ENCODE measurements at regions not wholly inside any gene's neighbourhood (a gene's known extent, or its start where the extent isn't known, plus 50 kb on each side); places are given as distances from the start of the nearest gene placed in this dataset.

GRCh38 chr4:144302704-144303536, 162.4 kb upstream of the GYPA start:
- no peak overlapping the region for H4K5ac ChIP-seq (ENCODE audit: low read depth, low read length)
- dilution Hi-C loops (cut with HindIII; ENCODE audit: low sequenced_read_pairs, unreplicated experiment): no loop called here
- no peaks in the 10 kb centered on the region for H3K4me1 ChIP-seq (ENCODE audit: control insufficient read depth, insufficient read depth, low read length)
- no peak overlapping the region for H3K4me3 ChIP-seq (ENCODE audit: insufficient read depth, low read depth, low read length)
- CTCF ChIA-PET: no interaction called here
- no peak overlapping the region for H2BK20ac ChIP-seq (ENCODE audit: low read depth, low read length)
- 15% methylated on average over 2 of the region's 7 CpGs; no CpG with 5 or more reads in 1 of the 2 experiments for WGBS, 2 experiments (ENCODE audit: extremely low coverage in 2 of 2, insufficient read length in 1 of 2)
- H2AK9ac ChIP-seq (replicated peaks; ENCODE audit: low read depth, low read length, poor library complexity): no peak overlapping the region
- H3K56ac ChIP-seq (ENCODE audit: extremely low read depth, insufficient read depth, low read length): no peak overlapping the region
- H2AFZ ChIP-seq (replicated peaks; ENCODE audit: low read length, poor library complexity): no peak overlapping the region
- H4K91ac ChIP-seq (ENCODE audit: insufficient read depth, low read depth, low read length): no peak overlapping the region
- POLR2A ChIA-PET (ENCODE audit: unreplicated experiment): no interaction called here
- H2AK5ac ChIP-seq (ENCODE audit: low read depth, low read length): no peak overlapping the region
- no peaks in the 10 kb centered on the region for H3K9me3 ChIP-seq (ENCODE audit: control insufficient read depth, insufficient read depth, low read length)
- H2BK15ac ChIP-seq (ENCODE audit: low read depth, low read length): no peak overlapping the region
- no peak overlapping the region for H3K4ac ChIP-seq (ENCODE audit: low read depth, low read length)
- no peaks in the 10 kb centered on the region for H3K27me3 ChIP-seq (ENCODE audit: control insufficient read depth, insufficient read depth, low read length)
- DNase-seq: no peak
- H3K36me3 ChIP-seq (ENCODE audit: control insufficient read depth, insufficient read depth, low read length): no peaks in the 10 kb centered on the region
- intact Hi-C loops (cut with micrococcal nuclease): no loop called here
- H2BK120ac ChIP-seq (ENCODE audit: low read depth, low read length): no peak overlapping the region
- no peaks in the 10 kb centered on the region for H3K79me1 ChIP-seq (ENCODE audit: low read depth in 1 of 2, low read length in 2 of 2)
- no peak overlapping the region for H3K14ac ChIP-seq (replicated peaks; ENCODE audit: low read depth, low read length)
- no peak for TF ChIP-seq MAFK (IDR thresholded peaks at IDR 0.05; ENCODE audit: low read depth, low read length)
- no peak for TF ChIP-seq POLR2A (IDR thresholded peaks at IDR 0.05; ENCODE audit: low read depth, low read length)
- TF ChIP-seq RAD21 (IDR thresholded peaks at IDR 0.05; ENCODE audit: low read length): no peak
- TF ChIP-seq, protein P1, sequence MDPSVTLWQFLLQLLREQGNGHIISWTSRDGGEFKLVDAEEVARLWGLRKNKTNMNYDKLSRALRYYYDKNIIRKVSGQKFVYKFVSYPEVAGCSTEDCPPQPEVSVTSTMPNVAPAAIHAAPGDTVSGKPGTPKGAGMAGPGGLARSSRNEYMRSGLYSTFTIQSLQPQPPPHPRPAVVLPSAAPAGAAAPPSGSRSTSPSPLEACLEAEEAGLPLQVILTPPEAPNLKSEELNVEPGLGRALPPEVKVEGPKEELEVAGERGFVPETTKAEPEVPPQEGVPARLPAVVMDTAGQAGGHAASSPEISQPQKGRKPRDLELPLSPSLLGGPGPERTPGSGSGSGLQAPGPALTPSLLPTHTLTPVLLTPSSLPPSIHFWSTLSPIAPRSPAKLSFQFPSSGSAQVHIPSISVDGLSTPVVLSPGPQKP (IDR thresholded peaks at IDR 0.05; ENCODE audit: borderline replicate concordance, low read depth, low read length): no peak
- TF ChIP-seq FOS (IDR thresholded peaks at IDR 0.05; ENCODE audit: low read depth, low read length): no peak
- H3K9me1 ChIP-seq (ENCODE audit: insufficient read depth, low read length): no peaks in the 10 kb centered on the region
- no peak overlapping the region for H3K9ac ChIP-seq (ENCODE audit: low read depth, low read length)
- H3K18ac ChIP-seq (ENCODE audit: low read depth, low read length): no peak overlapping the region
- no peak overlapping the region for H3K23ac ChIP-seq (ENCODE audit: low read depth, low read length)
- ATAC-seq (ENCODE audit: low read depth): no peak
- H4K8ac ChIP-seq (ENCODE audit: low read depth in 2 of 2, low read length in 2 of 2): no peak overlapping the region
- no peak overlapping the region for H3K4me2 ChIP-seq (ENCODE audit: low read depth, low read length)
- no TSS peak for BruUV-seq (replicated peaks)
- no peak overlapping the region for H3K27ac ChIP-seq (ENCODE audit: insufficient read depth, low read length)
- in situ Hi-C loops (cut with MboI; ENCODE audit: low sequenced_read_pairs): no loop called here
- H4K20me1 ChIP-seq (ENCODE audit: insufficient read depth, low read length): no peaks in the 10 kb centered on the region
- no peak overlapping the region for H2BK5ac ChIP-seq (ENCODE audit: low read depth, low read length, poor library complexity, severe bottlenecking)
